ENCODE measurements at regions not wholly inside any gene's neighbourhood (a gene's known extent, or its start where the extent isn't known, plus 50 kb on each side); places are given as distances from the start of the nearest gene placed in this dataset.
"Not testable (repeated sequence)": the region's sequence is repeated elsewhere in the genome, so short reads cannot be mapped to it uniquely, and the experiment has no call there.

- Mint-ChIP-seq H3K4me1 (ENCODE audit: low read depth) (no peaks in the 10 kb centered on the region), H3K4me3 (ENCODE audit: unreplicated experiment) (no peak overlapping the region), H3K36me3 (ENCODE audit: low read depth) (no peaks in the 10 kb centered on the region), H3K27ac (ENCODE audit: unreplicated experiment) (no peak overlapping the region), H3K9me3 (ENCODE audit: low read depth) (peaks cover 43% of the 10 kb centered on the region), H3K27me3 (ENCODE audit: low read depth) (no peaks in the 10 kb centered on the region)
- TF ChIP-seq CTCF (IDR thresholded peaks at IDR 0.05), result no peak
- no peak for DNase-seq (ENCODE audit: low spot score)
Observed at GRCh38 chrX:122268353-122268752, 915.7 kb upstream of the GRIA3 start.

- no peak for DNase-seq (ENCODE audit: low spot score)
- no peaks in the 10 kb centered on the region for H3K27me3 Mint-ChIP-seq (ENCODE audit: low read depth)
Observed at GRCh38 chrX:122269243-122269781, 914.8 kb upstream of the GRIA3 start.

GRCh38 chrX:122270809-122271494 is 913.1 kb upstream of the GRIA3 start:
- TF ChIP-seq CTCF (IDR thresholded peaks at IDR 0.05), result no peak
- H3K9me3 Mint-ChIP-seq (ENCODE audit: low read depth), result peaks cover 32% of the 10 kb centered on the region

More at GRCh38 chrX:122269243-122269781, 914.8 kb upstream of the GRIA3 start:
- no peak overlapping the region for H3K4me3 Mint-ChIP-seq (ENCODE audit: unreplicated experiment)
- H3K27ac Mint-ChIP-seq (ENCODE audit: unreplicated experiment), result no peak overlapping the region
- peaks cover 39% of the 10 kb centered on the region for H3K9me3 Mint-ChIP-seq (ENCODE audit: low read depth)
- TF ChIP-seq CTCF (IDR thresholded peaks at IDR 0.05), result no peak
- no peaks in the 10 kb centered on the region for H3K4me1 Mint-ChIP-seq (ENCODE audit: low read depth)
- no peaks in the 10 kb centered on the region for H3K36me3 Mint-ChIP-seq (ENCODE audit: low read depth)

GRCh38 chrX:122272011-122272410 is 912.1 kb upstream of the GRIA3 start:
- H3K36me3 Mint-ChIP-seq (ENCODE audit: low read depth), result no peaks in the 10 kb centered on the region
- DNase-seq (ENCODE audit: low spot score), result no peak
- H3K27me3 Mint-ChIP-seq (ENCODE audit: low read depth), result no peaks in the 10 kb centered on the region
- H3K4me1 Mint-ChIP-seq (ENCODE audit: low read depth), result no peaks in the 10 kb centered on the region
- H3K4me3 Mint-ChIP-seq (ENCODE audit: unreplicated experiment), result no peak overlapping the region
- no peak overlapping the region for H3K27ac Mint-ChIP-seq (ENCODE audit: unreplicated experiment)
- no peak for TF ChIP-seq CTCF (IDR thresholded peaks at IDR 0.05)
- H3K9me3 Mint-ChIP-seq (ENCODE audit: low read depth), result peaks cover 29% of the 10 kb centered on the region

More at GRCh38 chrX:122270809-122271494, 913.1 kb upstream of the GRIA3 start:
- Mint-ChIP-seq H3K4me1 (ENCODE audit: low read depth) (no peaks in the 10 kb centered on the region), H3K27ac (ENCODE audit: unreplicated experiment) (no peak overlapping the region), H3K27me3 (ENCODE audit: low read depth) (no peaks in the 10 kb centered on the region), H3K4me3 (ENCODE audit: unreplicated experiment) (no peak overlapping the region), H3K36me3 (ENCODE audit: low read depth) (no peaks in the 10 kb centered on the region)
- DNase-seq (ENCODE audit: low spot score), result no peak

GRCh38 chrX:122279746-122280145 is 904.3 kb upstream of the GRIA3 start:
- TF ChIP-seq CTCF (IDR thresholded peaks at IDR 0.05), result no peak
- H3K27me3 Mint-ChIP-seq (ENCODE audit: low read depth), result no peaks in the 10 kb centered on the region
- H3K36me3 Mint-ChIP-seq (ENCODE audit: low read depth), result no peaks in the 10 kb centered on the region
- peaks cover 10% of the 10 kb centered on the region for H3K9me3 Mint-ChIP-seq (ENCODE audit: low read depth)
- no peak overlapping the region for H3K4me3 Mint-ChIP-seq (ENCODE audit: unreplicated experiment)
- H3K4me1 Mint-ChIP-seq (ENCODE audit: low read depth), result no peaks in the 10 kb centered on the region
- no peak overlapping the region for H3K27ac Mint-ChIP-seq (ENCODE audit: unreplicated experiment)
- no peak for DNase-seq (ENCODE audit: low spot score)

- H3K4me3 Mint-ChIP-seq (ENCODE audit: unreplicated experiment); H3K4me1 Mint-ChIP-seq (ENCODE audit: low read depth); H3K36me3 Mint-ChIP-seq (ENCODE audit: low read depth); H3K27ac Mint-ChIP-seq (ENCODE audit: unreplicated experiment); DNase-seq (ENCODE audit: low spot score); H3K27me3 Mint-ChIP-seq (ENCODE audit: low read depth): not testable (repeated sequence)
- H3K9me3 Mint-ChIP-seq (ENCODE audit: low read depth), result peaks cover 44% of the 10 kb centered on the region
Observed at GRCh38 chrX:122299822-122300221, 884.3 kb upstream of the GRIA3 start.
